ENCODE measurements at regions not wholly inside any gene's neighbourhood (a gene's known extent, or its start where the extent isn't known, plus 50 kb on each side); places are given as distances from the start of the nearest gene placed in this dataset.

- no peaks in the 10 kb centered on the region for H3K4me1 ChIP-seq
- TF ChIP-seq CTCF (IDR thresholded peaks at IDR 0.05; ENCODE audit: low read depth, low read length), result peak; percentile 33
- DNase-seq, result no peak
- H3K4me3 ChIP-seq (ENCODE audit: low read depth, low read length), result no peak overlapping the region
- H3K36me3 ChIP-seq, result no peaks in the 10 kb centered on the region
- H3K27me3 ChIP-seq, result no peaks in the 10 kb centered on the region
- H3K9me3 ChIP-seq, result no peaks in the 10 kb centered on the region
These were observed 368.1 kb upstream of the MARCKS start for GRCh38 chr6:113488812-113489685.

- DNase-seq, result no peak
- Histone ChIP-seq H3K4me3 (ENCODE audit: low read depth, low read length) (no peak overlapping the region), H3K36me3 (no peaks in the 10 kb centered on the region), H3K9me3 (no peaks in the 10 kb centered on the region), H3K4me1 (no peaks in the 10 kb centered on the region), H3K27me3 (no peaks in the 10 kb centered on the region)
- TF ChIP-seq CTCF (IDR thresholded peaks at IDR 0.05; ENCODE audit: low read depth, low read length), result no peak
These were observed 367.0 kb upstream of the MARCKS start for GRCh38 chr6:113489952-113490746.

- no peaks in the 10 kb centered on the region for H3K4me1 ChIP-seq
- H3K9me3 ChIP-seq, result no peaks in the 10 kb centered on the region
- no peak for TF ChIP-seq CTCF (IDR thresholded peaks at IDR 0.05; ENCODE audit: low read depth, low read length)
- no peaks in the 10 kb centered on the region for H3K36me3 ChIP-seq
- H3K27me3 ChIP-seq, result no peaks in the 10 kb centered on the region
- no peak for DNase-seq
- H3K4me3 ChIP-seq (ENCODE audit: low read depth, low read length), result no peak overlapping the region
These were observed 365.8 kb upstream of the MARCKS start for GRCh38 chr6:113491376-113491775.

GRCh38 chr6:113493991-113494390, 363.2 kb upstream of the MARCKS start:
- no peak for DNase-seq
- Histone ChIP-seq H3K36me3 (no peaks in the 10 kb centered on the region), H3K4me3 (ENCODE audit: low read depth, low read length) (no peak overlapping the region), H3K9me3 (no peaks in the 10 kb centered on the region), H3K27me3 (no peaks in the 10 kb centered on the region), H3K4me1 (no peaks in the 10 kb centered on the region)
- TF ChIP-seq CTCF (IDR thresholded peaks at IDR 0.05; ENCODE audit: low read depth, low read length), result no peak

GRCh38 chr6:113495521-113495920, 361.6 kb upstream of the MARCKS start:
- Histone ChIP-seq H3K9me3 (no peaks in the 10 kb centered on the region), H3K36me3 (no peaks in the 10 kb centered on the region), H3K27me3 (no peaks in the 10 kb centered on the region), H3K4me1 (no peaks in the 10 kb centered on the region), H3K4me3 (ENCODE audit: low read depth, low read length) (no peak overlapping the region)
- TF ChIP-seq CTCF (IDR thresholded peaks at IDR 0.05; ENCODE audit: low read depth, low read length), result no peak
- DNase-seq, result no peak

- H3K9me3 ChIP-seq, result no peaks in the 10 kb centered on the region
- H3K4me1 ChIP-seq, result no peaks in the 10 kb centered on the region
- no peaks in the 10 kb centered on the region for H3K36me3 ChIP-seq
- DNase-seq, result no peak
- TF ChIP-seq CTCF (IDR thresholded peaks at IDR 0.05; ENCODE audit: low read depth, low read length), result no peak
- H3K27me3 ChIP-seq, result no peaks in the 10 kb centered on the region
- H3K4me3 ChIP-seq (ENCODE audit: low read depth, low read length), result no peak overlapping the region
These were observed 361.0 kb upstream of the MARCKS start for GRCh38 chr6:113496166-113496565.
